Natural killer cell (primary cell): ENCODE measurements at regions not wholly inside any gene's neighbourhood (a gene's known extent, or its start where the extent isn't known, plus 50 kb on each side); places are given as distances from the start of the nearest gene placed in this dataset.

Experiments used
- ATAC-seq, 3 donors: fragments of 150-1000 bp in 2 of 3; fragments of 200-7000 bp in 1 of 3; cut with Tn5 transposase; 1 replicate in 1 of 3; 2 replicates in 2 of 3; pipeline ENCODE4 v1.10.0; 2021; ENCODE audit warnings: mild to moderate bottlenecking in 2 of 3, moderate library complexity in 2 of 3
- DNase-seq, 2 donors: peaks; one replicate each; pipeline versions ENCODE4 v3.0.0 to v3.0.0-alpha.2; 2013 to 2021; ENCODE audit warnings: mixed read lengths in 1 of 2
- H3K27ac ChIP-seq: one replicate; pipeline ENCODE4 v1.5.1; 2013; ENCODE audit warnings: mild to moderate bottlenecking, low read length
- H3K27me3 ChIP-seq: one replicate; pipeline ENCODE4 v1.6.1; 2013; ENCODE audit warnings: low read length; ENCODE audit not compliant: control insufficient read depth, insufficient read depth
- H3K36me3 ChIP-seq: one replicate; pipeline ENCODE4 v1.6.1; 2013; ENCODE audit warnings: low read length; ENCODE audit not compliant: control insufficient read depth, insufficient read depth
- H3K4me1 ChIP-seq: one replicate; pipeline ENCODE4 v1.6.1; 2013; ENCODE audit warnings: low read length; ENCODE audit not compliant: control insufficient read depth, insufficient read depth
- H3K4me3 ChIP-seq: one replicate; pipeline ENCODE4 v1.5.1; 2013; ENCODE audit warnings: low read length
- H3K9me3 ChIP-seq: one replicate; pipeline ENCODE4 v1.6.1; 2013; ENCODE audit warnings: low read length; ENCODE audit not compliant: control insufficient read depth, insufficient read depth
- H3K27ac Mint-ChIP-seq, 2 donors: one replicate each; pipeline ENCODE4 v1.8.0; 2022; ENCODE audit warnings: mild to moderate bottlenecking in 2 of 2, mixed read lengths in 2 of 2, moderate library complexity in 1 of 2
- H3K27me3 Mint-ChIP-seq, 2 donors: one replicate each; pipeline ENCODE4 v1.8.0; 2022; ENCODE audit warnings: low read depth in 2 of 2, mixed read lengths in 2 of 2
- H3K36me3 Mint-ChIP-seq: one replicate; pipeline ENCODE4 v1.8.0; 2022; ENCODE audit warnings: mixed read lengths
- H3K4me1 Mint-ChIP-seq, 2 donors: one replicate each; pipeline ENCODE4 v1.8.0; 2022; ENCODE audit warnings: mixed read lengths in 2 of 2
- H3K4me3 Mint-ChIP-seq: one replicate; pipeline ENCODE4 v1.8.0; 2022; ENCODE audit warnings: mild to moderate bottlenecking, moderate library complexity, mixed read lengths
- H3K9me3 Mint-ChIP-seq, 2 donors: one replicate each; pipeline ENCODE4 v1.8.0; 2022; ENCODE audit warnings: mixed read lengths in 2 of 2
- CTCF ChIP-seq: fragments of 200-600 bp; IDR thresholded peaks from one replicate; pipeline ENCODE4 v1.8.0; 2022; ENCODE audit warnings: antibody characterized with exemption
- WGBS: methylation state at CpG from one replicate; pipeline ENCODE4 v1.1.7; 2013; ENCODE audit warnings: missing lambda C conversion rate; ENCODE audit not compliant: insufficient coverage; 5-methylcytosine and 5-hydroxymethylcytosine counted together
- intact Hi-C: fragments of 100-400 bp; cut with micrococcal nuclease; formaldehyde crosslinking; loops from one replicate; pipeline ENCODE4 v1.14.2; 2022

DNA sequence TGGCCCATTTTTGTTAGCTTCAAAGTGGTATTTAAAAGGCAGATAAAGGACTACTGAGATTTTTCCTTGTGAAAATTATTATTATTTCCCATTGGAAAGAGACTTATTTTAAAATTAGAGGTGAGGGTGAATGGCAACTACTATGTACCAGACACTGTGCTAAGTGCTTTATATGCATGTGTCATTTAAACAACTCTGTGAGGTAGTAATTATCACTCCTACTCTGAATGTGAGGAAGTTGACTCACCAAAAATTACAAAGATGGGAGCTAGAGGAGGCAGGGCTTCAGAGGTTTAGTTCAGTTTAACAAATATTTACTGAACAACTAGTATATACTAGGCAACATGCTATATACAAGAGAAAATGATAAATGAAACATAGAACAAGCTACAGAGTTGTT, 78.2 kb downstream of the MSL3 start:
- TF ChIP-seq CTCF: no peak
- Histone ChIP-seq H3K27ac (no peak overlapping the region), H3K36me3 (no peaks in the 10 kb centered on the region), H3K27me3 (no peaks in the 10 kb centered on the region), H3K4me1 (no peaks in the 10 kb centered on the region), H3K4me3 (no peak overlapping the region), H3K9me3 (no peaks in the 10 kb centered on the region)
- peaks cover 5 to 13% of the 10 kb centered on the region in 2 donors for H3K27me3 Mint-ChIP-seq
- ATAC-seq: no peak
- intact Hi-C loops: no loop called here
- no peaks in the 10 kb centered on the region for H3K4me1 Mint-ChIP-seq
- H3K27ac Mint-ChIP-seq: no peak overlapping the region
- H3K36me3 Mint-ChIP-seq: no peaks in the 10 kb centered on the region
- no peaks in the 10 kb centered on the region for H3K9me3 Mint-ChIP-seq
- DNase-seq: no peak
- no peak overlapping the region for H3K4me3 Mint-ChIP-seq

GRCh38 chrX:11837437-11837836, 79.4 kb downstream of the MSL3 start:
- no peaks in the 10 kb centered on the region for H3K27me3 ChIP-seq
- H3K27ac ChIP-seq: no peak overlapping the region
- DNase-seq (no peak), ATAC-seq (no peak)
- H3K4me3 ChIP-seq: no peak overlapping the region
- Mint-ChIP-seq H3K9me3 (no peaks in the 10 kb centered on the region), H3K4me3 (no peak overlapping the region), H3K4me1 (no peaks in the 10 kb centered on the region), H3K36me3 (no peaks in the 10 kb centered on the region), H3K27me3 (peaks cover 0 to 13% of the 10 kb centered on the region in 2 donors), H3K27ac (no peak overlapping the region)
- WGBS: 11% methylated on average over 2 of the region's 3 CpGs
- intact Hi-C loops: no loop called here
- no peaks in the 10 kb centered on the region for H3K4me1 ChIP-seq
- no peaks in the 10 kb centered on the region for H3K9me3 ChIP-seq
- no peak for TF ChIP-seq CTCF
- H3K36me3 ChIP-seq: no peaks in the 10 kb centered on the region

GRCh38 chrX:11864171-11864570, 106.1 kb downstream of the MSL3 start:
- Histone ChIP-seq H3K9me3 (no peaks in the 10 kb centered on the region), H3K27ac (no peak overlapping the region), H3K27me3 (no peaks in the 10 kb centered on the region), H3K4me3 (no peak overlapping the region), H3K36me3 (no peaks in the 10 kb centered on the region), H3K4me1 (no peaks in the 10 kb centered on the region)
- intact Hi-C loops: no loop called here
- ATAC-seq (no peak), DNase-seq (no peak)
- no peaks in the 10 kb centered on the region for H3K4me1 Mint-ChIP-seq
- peaks cover 0 to 3% of the 10 kb centered on the region in 2 donors for H3K9me3 Mint-ChIP-seq
- no peaks in the 10 kb centered on the region for H3K27me3 Mint-ChIP-seq
- TF ChIP-seq CTCF: no peak
- H3K27ac Mint-ChIP-seq: no peak overlapping the region
- H3K4me3 Mint-ChIP-seq: no peak overlapping the region
- H3K36me3 Mint-ChIP-seq: no peaks in the 10 kb centered on the region
- 87% methylated on average over 2 of the region's 2 CpGs for WGBS

- H3K36me3 Mint-ChIP-seq: no peaks in the 10 kb centered on the region
- ATAC-seq (no peak), DNase-seq (no peak)
- no peak overlapping the region for H3K27ac Mint-ChIP-seq
- intact Hi-C loops: no loop called here
- H3K4me3 ChIP-seq: no peak overlapping the region
- H3K36me3 ChIP-seq: no peaks in the 10 kb centered on the region
- no peak overlapping the region for H3K27ac ChIP-seq
- TF ChIP-seq CTCF: no peak
- H3K9me3 Mint-ChIP-seq: peaks cover 0 to 3% of the 10 kb centered on the region in 2 donors
- 73% methylated on average over 6 of the region's 7 CpGs for WGBS
- H3K4me1 ChIP-seq: no peaks in the 10 kb centered on the region
- no peak overlapping the region for H3K4me3 Mint-ChIP-seq
- no peaks in the 10 kb centered on the region for H3K9me3 ChIP-seq
- no peaks in the 10 kb centered on the region for H3K4me1 Mint-ChIP-seq
- H3K27me3 ChIP-seq: no peaks in the 10 kb centered on the region
- H3K27me3 Mint-ChIP-seq: peaks cover 0 to 13% of the 10 kb centered on the region in 2 donors
Observed at GRCh38 chrX:11867610-11868345, 109.7 kb downstream of the MSL3 start.
